SK-N-SH treated with all-trans-retinoic acid at 6 μM for 48 hours (cell line): ENCODE measurements at regions not wholly inside any gene's neighbourhood (a gene's known extent, or its start where the extent isn't known, plus 50 kb on each side); places are given as distances from the start of the nearest gene placed in this dataset.

Experiments
- ARNTL ChIP-seq: fragments of 450-650 bp; formaldehyde crosslinking; IDR thresholded peaks from 2 replicates; pipeline ENCODE4 v1.5.0; 2020; ENCODE audit warnings: low read depth, mild to moderate bottlenecking, moderate library complexity, borderline replicate concordance
- BACH2 ChIP-seq: fragments of 250-450 bp; sonication (Bioruptor Pico); IDR thresholded peaks from 2 replicates; pipeline ENCODE4 v1.9.0; 2021; ENCODE audit warnings: mild to moderate bottlenecking, borderline replicate concordance
- CREB5 ChIP-seq: fragments of 250-450 bp; sonication (Bioruptor Pico); IDR thresholded peaks from 2 replicates; pipeline ENCODE4 v1.5.1; 2020; ENCODE audit warnings: low read depth, mild to moderate bottlenecking, moderate library complexity
- CSDC2 ChIP-seq: fragments of 250-450 bp; sonication (Bioruptor Pico); IDR thresholded peaks from 2 replicates; pipeline ENCODE4 v1.5.0; 2020; ENCODE audit warnings: mild to moderate bottlenecking, moderate library complexity
- ISL1 ChIP-seq: fragments of 250-450 bp; sonication (Bioruptor Pico); IDR thresholded peaks from 2 replicates; pipeline ENCODE4 v2.1.2; 2022; ENCODE audit warnings: mild to moderate bottlenecking, moderate library complexity
- PATZ1 ChIP-seq: fragments of 250-450 bp; sonication (Bioruptor Pico); IDR thresholded peaks from 2 replicates; pipeline ENCODE4 v1.8.0; 2020; ENCODE audit warnings: mild to moderate bottlenecking, moderate library complexity, borderline replicate concordance
- POU6F1 ChIP-seq: fragments of 250-450 bp; sonication (Bioruptor Pico); IDR thresholded peaks from 2 replicates; pipeline ENCODE4 v1.8.0; 2021; ENCODE audit warnings: low read depth, mild to moderate bottlenecking, moderate library complexity, borderline replicate concordance
- RARB ChIP-seq: fragments of 250-450 bp; sonication (Bioruptor Pico); IDR thresholded peaks from 2 replicates; pipeline ENCODE4 v1.8.0; 2021; ENCODE audit warnings: mild to moderate bottlenecking, moderate library complexity
- TCF4 ChIP-seq: fragments of 250-450 bp; sonication (Bioruptor Pico); IDR thresholded peaks from 2 replicates; pipeline ENCODE4 v1.8.0; 2021; ENCODE audit warnings: mild to moderate bottlenecking, moderate library complexity, borderline replicate concordance
- TOX ChIP-seq: fragments of 250-450 bp; sonication (Bioruptor Pico); IDR thresholded peaks from 2 replicates; pipeline ENCODE4 v1.8.0; 2021; ENCODE audit warnings: mild to moderate bottlenecking, moderate library complexity, borderline replicate concordance
- TSHZ2 ChIP-seq: fragments of 250-450 bp; sonication (Bioruptor Pico); IDR thresholded peaks from 2 replicates; pipeline ENCODE4 v1.5.0; 2020; ENCODE audit warnings: mild to moderate bottlenecking, moderate library complexity
- ZC3H10 ChIP-seq: fragments of 250-450 bp; sonication (Bioruptor Pico); IDR thresholded peaks from 2 replicates; pipeline ENCODE4 v1.5.1; 2021; ENCODE audit warnings: mild to moderate bottlenecking, moderate library complexity
- ZFP30 ChIP-seq: fragments of 450-650 bp; formaldehyde crosslinking; IDR thresholded peaks from 2 replicates; pipeline ENCODE4 v1.5.0; 2022; ENCODE audit warnings: mild to moderate bottlenecking, moderate library complexity
- ZNF8 ChIP-seq: fragments of 450-650 bp; formaldehyde crosslinking; IDR thresholded peaks from 2 replicates; pipeline ENCODE4 v1.5.0; 2020; ENCODE audit warnings: mild to moderate bottlenecking, moderate library complexity

- TF ChIP-seq PATZ1 (CRISPR knock-in tag) (no peak), CSDC2 (no peak), RARB (CRISPR knock-in tag) (no peak), ARNTL (CRISPR knock-in tag) (no peak), TSHZ2 (CRISPR knock-in tag) (no peak), CREB5 (CRISPR knock-in tag) (no peak), ISL1 (CRISPR knock-in tag) (no peak), TCF4 (CRISPR knock-in tag) (no peak), ZFP30 (CRISPR knock-in tag) (no peak), ZNF8 (CRISPR knock-in tag) (no peak), TOX (CRISPR knock-in tag) (no peak), ZC3H10 (CRISPR knock-in tag) (no peak), POU6F1 (CRISPR knock-in tag) (no peak), BACH2 (CRISPR knock-in tag) (no peak)
Measured at GRCh38 chr10:5303504-5303903, 61.3 kb upstream of the UCN3 start.
